Hepatocyte (in vitro differentiated cells): ENCODE measurements at regions not wholly inside any gene's neighbourhood (a gene's known extent, or its start where the extent isn't known, plus 50 kb on each side); places are given as distances from the start of the nearest gene placed in this dataset.

Experiments
- DNase-seq: peaks from one replicate; pipeline ENCODE4 v3.0.0-alpha.2; 2016; ENCODE audit warnings: low spot score
- H2AFZ ChIP-seq: fragments of 200-600 bp; sonication (generic); 2 replicates; pipeline ENCODE4 v1.6.0; 2016; ENCODE audit warnings: antibody characterized with exemption, mild to moderate bottlenecking
- H3K27ac ChIP-seq: fragments of 200-600 bp; sonication (generic); 2 replicates; pipeline ENCODE4 v1.5.1; 2016; ENCODE audit warnings: mild to moderate bottlenecking
- H3K27me3 ChIP-seq: fragments of 200-600 bp; sonication (generic); 2 replicates; pipeline ENCODE4 v1.6.1; 2016
- H3K36me3 ChIP-seq: fragments of 200-600 bp; sonication (generic); replicated peaks from 2 replicates; pipeline ENCODE4 v1.5.1; 2016; ENCODE audit warnings: low read depth; ENCODE audit not compliant: insufficient read depth
- H3K4me1 ChIP-seq: fragments of 200-600 bp; sonication (generic); 2 replicates; pipeline ENCODE4 v1.5.1; 2016; ENCODE audit warnings: mild to moderate bottlenecking, moderate library complexity; ENCODE audit not compliant: insufficient read depth
- H3K4me2 ChIP-seq: fragments of 200-600 bp; sonication (generic); 2 replicates; pipeline ENCODE4 v1.6.0; 2016
- H3K4me3 ChIP-seq: fragments of 200-600 bp; sonication (generic); 2 replicates; pipeline ENCODE4 v1.5.1; 2016; ENCODE audit warnings: mild to moderate bottlenecking
- H3K79me2 ChIP-seq: fragments of 200-600 bp; sonication (generic); 2 replicates; pipeline ENCODE4 v1.6.0; 2017; ENCODE audit warnings: mild to moderate bottlenecking
- H3K9me2 ChIP-seq: fragments of 200-600 bp; sonication (generic); replicated peaks from 2 replicates; pipeline ENCODE4 v1.6.0; 2017; ENCODE audit warnings: mild to moderate bottlenecking; ENCODE audit not compliant: insufficient read depth
- H3K9me3 ChIP-seq: fragments of 200-600 bp; sonication (generic); 2 replicates; pipeline ENCODE4 v1.5.1; 2016; ENCODE audit warnings: low read depth, mild to moderate bottlenecking
- H4K20me1 ChIP-seq: fragments of 200-600 bp; sonication (generic); 2 replicates; pipeline ENCODE4 v1.6.0; 2016; ENCODE audit warnings: mild to moderate bottlenecking; ENCODE audit not compliant: insufficient read depth, poor library complexity, severe bottlenecking
- CTCF ChIP-seq: fragments of 200-600 bp; sonication (generic); IDR thresholded peaks from 2 replicates; pipeline ENCODE4 v1.5.1; 2016; ENCODE audit warnings: antibody characterized with exemption, mild to moderate bottlenecking; ENCODE audit not compliant: poor library complexity
- EZH2 ChIP-seq: fragments of 200-600 bp; sonication (generic); IDR thresholded peaks from 2 replicates; pipeline ENCODE4 v1.6.1; 2016; ENCODE audit warnings: antibody characterized with exemption, mild to moderate bottlenecking, borderline replicate concordance
- EZH2phosphoT487 ChIP-seq: fragments of 200-600 bp; sonication (generic); IDR thresholded peaks from one replicate; pipeline ENCODE4 v1.6.1; 2018; ENCODE audit warnings: antibody characterized with exemption, mild to moderate bottlenecking, low read depth, moderate library complexity; ENCODE audit not compliant: unreplicated experiment, severe bottlenecking
- WGBS: methylation state at CpG from one replicate; pipeline ENCODE4 v1.1.6; 2016; ENCODE audit warnings: low lambda C conversion rate; ENCODE audit errors: missing lambda C conversion rate; 5-methylcytosine and 5-hydroxymethylcytosine counted together

GRCh38 chr1:29762635-29763034, 526.3 kb downstream of the PTPRU start:
- Histone ChIP-seq H4K20me1 (no peaks in the 10 kb centered on the region), H3K79me2 (no peaks in the 10 kb centered on the region), H3K9me3 (no peaks in the 10 kb centered on the region), H3K27ac (no peak overlapping the region), H2AFZ (no peak overlapping the region), H3K4me3 (no peak overlapping the region), H3K4me1 (peaks cover 12% of the 10 kb centered on the region), H3K4me2 (no peak overlapping the region), H3K9me2 (no peaks in the 10 kb centered on the region), H3K36me3 (no peaks in the 10 kb centered on the region), H3K27me3 (no peaks in the 10 kb centered on the region)
- no peak for TF ChIP-seq EZH2
- no peak for TF ChIP-seq CTCF
- TF ChIP-seq EZH2phosphoT487 = no peak
- no peak for DNase-seq
- 74% methylated on average over 3 of the region's 3 CpGs for WGBS

- Histone ChIP-seq H3K27ac (no peak overlapping the region), H2AFZ (no peak overlapping the region), H4K20me1 (no peaks in the 10 kb centered on the region), H3K9me3 (no peaks in the 10 kb centered on the region), H3K79me2 (no peaks in the 10 kb centered on the region), H3K4me1 (peaks cover 19% of the 10 kb centered on the region), H3K27me3 (no peaks in the 10 kb centered on the region), H3K4me2 (no peak overlapping the region), H3K9me2 (no peaks in the 10 kb centered on the region), H3K36me3 (no peaks in the 10 kb centered on the region), H3K4me3 (no peak overlapping the region)
- 69% methylated on average over 4 of the region's 4 CpGs for WGBS
- no peak for DNase-seq
- no peak for TF ChIP-seq EZH2phosphoT487
- TF ChIP-seq EZH2 = no peak
- no peak for TF ChIP-seq CTCF
Observed at GRCh38 chr1:29761159-29761928, 525.0 kb downstream of the PTPRU start.

- DNase-seq = no peak
- H3K9me3 ChIP-seq = no peaks in the 10 kb centered on the region
- TF ChIP-seq EZH2phosphoT487 (no peak), CTCF (no peak), EZH2 (no peak)
- no peaks in the 10 kb centered on the region for H4K20me1 ChIP-seq
- H2AFZ ChIP-seq = no peak overlapping the region
- no peaks in the 10 kb centered on the region for H3K36me3 ChIP-seq
- H3K4me2 ChIP-seq = no peak overlapping the region
- no peaks in the 10 kb centered on the region for H3K27me3 ChIP-seq
- peaks cover 19% of the 10 kb centered on the region for H3K4me1 ChIP-seq
- H3K79me2 ChIP-seq = no peaks in the 10 kb centered on the region
- no peak overlapping the region for H3K27ac ChIP-seq
- WGBS = 85% methylated on average over 7 of the region's 7 CpGs
- H3K4me3 ChIP-seq = no peak overlapping the region
- H3K9me2 ChIP-seq = no peaks in the 10 kb centered on the region
Observed at GRCh38 chr1:29760067-29760564, 523.8 kb downstream of the PTPRU start.
